ENCODE measurements at regions not wholly inside any gene's neighbourhood (a gene's known extent, or its start where the extent isn't known, plus 50 kb on each side); places are given as distances from the start of the nearest gene placed in this dataset.

DNA sequence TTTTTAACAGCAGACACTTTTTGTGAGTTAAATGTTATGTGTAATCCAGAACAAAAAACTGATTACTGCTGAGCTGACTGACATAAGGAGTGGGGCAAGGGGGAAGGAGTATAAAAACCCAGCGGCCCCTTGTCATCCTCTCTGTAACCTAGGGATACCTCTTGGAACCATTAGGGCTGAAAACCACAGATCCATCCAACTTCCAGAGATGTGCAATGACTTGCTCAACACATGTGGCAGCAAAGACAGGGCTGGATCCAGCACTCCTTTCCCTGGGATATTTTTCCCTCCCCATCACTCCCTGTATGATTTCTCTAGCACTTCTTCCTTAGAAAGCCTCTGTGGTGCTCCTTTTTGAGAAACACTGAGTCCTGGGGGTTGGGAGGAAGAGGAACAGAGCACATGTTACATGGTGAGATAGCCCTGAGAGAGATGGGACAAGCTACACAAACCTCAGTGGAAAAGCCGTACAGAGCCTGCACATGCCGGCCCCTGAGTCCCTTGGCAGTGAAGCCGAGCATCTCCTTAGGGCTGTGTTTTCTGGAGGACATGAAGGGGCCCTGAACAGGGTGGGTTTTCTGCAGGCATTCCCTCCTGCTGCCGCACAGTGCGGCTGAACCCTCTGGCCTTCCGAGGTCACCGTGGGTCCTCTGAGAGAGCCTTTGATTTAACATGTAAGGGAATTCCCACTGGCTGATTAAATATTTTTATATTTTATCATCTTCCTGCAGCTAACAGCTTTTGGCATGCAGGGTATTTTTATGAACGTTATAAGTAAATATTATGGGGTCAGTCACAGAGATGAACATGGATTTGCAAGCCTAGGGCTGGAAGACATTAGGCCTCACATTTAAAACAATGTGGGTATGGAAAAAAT, 219.9 kb downstream of the COG6 start (continued):
- TF ChIP-seq STAT1 (IDR thresholded peaks at IDR 0.05; ENCODE audit: unreplicated experiment) (no peak), ZNF114 (CRISPR knock-in tag; IDR thresholded peaks at IDR 0.05) (no peak), ZNF331 (CRISPR knock-in tag; IDR thresholded peaks at IDR 0.05; ENCODE audit: low read depth) (no peak)
- TF ChIP-seq, protein P1, sequence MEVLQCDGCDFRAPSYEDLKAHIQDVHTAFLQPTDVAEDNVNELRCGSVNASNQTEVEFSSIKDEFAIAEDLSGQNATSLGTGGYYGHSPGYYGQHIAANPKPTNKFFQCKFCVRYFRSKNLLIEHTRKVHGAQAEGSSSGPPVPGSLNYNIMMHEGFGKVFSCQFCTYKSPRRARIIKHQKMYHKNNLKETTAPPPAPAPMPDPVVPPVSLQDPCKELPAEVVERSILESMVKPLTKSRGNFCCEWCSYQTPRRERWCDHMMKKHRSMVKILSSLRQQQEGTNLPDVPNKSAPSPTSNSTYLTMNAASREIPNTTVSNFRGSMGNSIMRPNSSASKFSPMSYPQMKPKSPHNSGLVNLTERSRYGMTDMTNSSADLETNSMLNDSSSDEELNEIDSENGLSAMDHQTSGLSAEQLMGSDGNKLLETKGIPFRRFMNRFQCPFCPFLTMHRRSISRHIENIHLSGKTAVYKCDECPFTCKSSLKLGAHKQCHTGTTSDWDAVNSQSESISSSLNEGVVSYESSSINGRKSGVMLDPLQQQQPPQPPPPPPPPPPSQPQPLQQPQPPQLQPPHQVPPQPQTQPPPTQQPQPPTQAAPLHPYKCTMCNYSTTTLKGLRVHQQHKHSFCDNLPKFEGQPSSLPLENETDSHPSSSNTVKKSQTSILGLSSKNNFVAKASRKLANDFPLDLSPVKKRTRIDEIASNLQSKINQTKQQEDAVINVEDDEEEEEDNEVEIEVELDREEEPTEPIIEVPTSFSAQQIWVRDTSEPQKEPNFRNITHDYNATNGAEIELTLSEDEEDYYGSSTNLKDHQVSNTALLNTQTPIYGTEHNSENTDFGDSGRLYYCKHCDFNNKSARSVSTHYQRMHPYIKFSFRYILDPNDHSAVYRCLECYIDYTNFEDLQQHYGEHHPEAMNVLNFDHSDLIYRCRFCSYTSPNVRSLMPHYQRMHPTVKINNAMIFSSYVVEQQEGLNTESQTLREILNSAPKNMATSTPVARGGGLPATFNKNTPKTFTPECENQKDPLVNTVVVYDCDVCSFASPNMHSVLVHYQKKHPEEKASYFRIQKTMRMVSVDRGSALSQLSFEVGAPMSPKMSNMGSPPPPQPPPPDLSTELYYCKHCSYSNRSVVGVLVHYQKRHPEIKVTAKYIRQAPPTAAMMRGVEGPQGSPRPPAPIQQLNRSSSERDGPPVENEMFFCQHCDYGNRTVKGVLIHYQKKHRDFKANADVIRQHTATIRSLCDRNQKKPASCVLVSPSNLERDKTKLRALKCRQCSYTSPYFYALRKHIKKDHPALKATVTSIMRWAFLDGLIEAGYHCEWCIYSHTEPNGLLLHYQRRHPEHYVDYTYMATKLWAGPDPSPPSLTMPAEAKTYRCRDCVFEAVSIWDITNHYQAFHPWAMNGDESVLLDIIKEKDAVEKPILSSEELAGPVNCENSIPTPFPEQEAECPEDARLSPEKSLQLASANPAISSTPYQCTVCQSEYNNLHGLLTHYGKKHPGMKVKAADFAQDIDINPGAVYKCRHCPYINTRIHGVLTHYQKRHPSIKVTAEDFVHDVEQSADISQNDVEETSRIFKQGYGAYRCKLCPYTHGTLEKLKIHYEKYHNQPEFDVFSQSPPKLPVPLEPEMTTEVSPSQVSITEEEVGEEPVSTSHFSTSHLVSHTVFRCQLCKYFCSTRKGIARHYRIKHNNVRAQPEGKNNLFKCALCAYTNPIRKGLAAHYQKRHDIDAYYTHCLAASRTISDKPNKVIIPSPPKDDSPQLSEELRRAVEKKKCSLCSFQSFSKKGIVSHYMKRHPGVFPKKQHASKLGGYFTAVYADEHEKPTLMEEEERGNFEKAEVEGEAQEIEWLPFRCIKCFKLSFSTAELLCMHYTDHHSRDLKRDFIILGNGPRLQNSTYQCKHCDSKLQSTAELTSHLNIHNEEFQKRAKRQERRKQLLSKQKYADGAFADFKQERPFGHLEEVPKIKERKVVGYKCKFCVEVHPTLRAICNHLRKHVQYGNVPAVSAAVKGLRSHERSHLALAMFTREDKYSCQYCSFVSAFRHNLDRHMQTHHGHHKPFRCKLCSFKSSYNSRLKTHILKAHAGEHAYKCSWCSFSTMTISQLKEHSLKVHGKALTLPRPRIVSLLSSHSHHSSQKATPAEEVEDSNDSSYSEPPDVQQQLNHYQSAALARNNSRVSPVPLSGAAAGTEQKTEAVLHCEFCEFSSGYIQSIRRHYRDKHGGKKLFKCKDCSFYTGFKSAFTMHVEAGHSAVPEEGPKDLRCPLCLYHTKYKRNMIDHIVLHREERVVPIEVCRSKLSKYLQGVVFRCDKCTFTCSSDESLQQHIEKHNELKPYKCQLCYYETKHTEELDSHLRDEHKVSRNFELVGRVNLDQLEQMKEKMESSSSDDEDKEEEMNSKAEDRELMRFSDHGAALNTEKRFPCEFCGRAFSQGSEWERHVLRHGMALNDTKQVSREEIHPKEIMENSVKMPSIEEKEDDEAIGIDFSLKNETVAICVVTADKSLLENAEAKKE (CRISPR knock-in tag; IDR thresholded peaks at IDR 0.05), result no peak
- TF ChIP-seq, protein P2, sequence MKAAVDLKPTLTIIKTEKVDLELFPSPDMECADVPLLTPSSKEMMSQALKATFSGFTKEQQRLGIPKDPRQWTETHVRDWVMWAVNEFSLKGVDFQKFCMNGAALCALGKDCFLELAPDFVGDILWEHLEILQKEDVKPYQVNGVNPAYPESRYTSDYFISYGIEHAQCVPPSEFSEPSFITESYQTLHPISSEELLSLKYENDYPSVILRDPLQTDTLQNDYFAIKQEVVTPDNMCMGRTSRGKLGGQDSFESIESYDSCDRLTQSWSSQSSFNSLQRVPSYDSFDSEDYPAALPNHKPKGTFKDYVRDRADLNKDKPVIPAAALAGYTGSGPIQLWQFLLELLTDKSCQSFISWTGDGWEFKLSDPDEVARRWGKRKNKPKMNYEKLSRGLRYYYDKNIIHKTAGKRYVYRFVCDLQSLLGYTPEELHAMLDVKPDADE (IDR thresholded peaks at IDR 0.05), result no peak

DNA sequence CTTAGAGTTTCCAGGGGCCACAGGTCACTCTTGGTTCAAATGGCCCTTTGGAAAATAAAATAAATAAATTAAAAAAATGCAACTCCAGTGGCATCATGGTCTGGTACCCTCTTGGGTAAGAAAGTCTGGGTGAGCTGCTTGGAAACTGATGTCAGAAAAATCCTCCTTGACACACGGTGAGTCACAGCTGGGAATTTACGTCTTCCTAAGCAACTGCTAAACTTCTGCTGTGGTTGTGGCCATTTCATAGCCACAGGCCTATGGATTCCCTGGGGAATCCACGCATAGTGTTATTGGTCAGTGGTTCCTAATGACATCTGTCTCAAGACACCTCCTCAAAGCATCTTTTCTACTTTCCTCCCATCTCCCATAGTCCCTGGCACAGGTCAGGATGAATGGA, 220.8 kb downstream of the COG6 start:
- no peak overlapping the region for H3K4me3 ChIP-seq
- DNase-seq (ENCODE audit: low spot score) (no peak), ATAC-seq (no peak)
- no peak overlapping the region for H3K4me3 Mint-ChIP-seq
- H3F3A ChIP-seq (replicated peaks; ENCODE audit: low read depth), result no peaks in the 10 kb centered on the region
- H3K27me3 ChIP-seq (ENCODE audit: insufficient read depth), result no peaks in the 10 kb centered on the region
- H3K9me3 Mint-ChIP-seq, result no peaks in the 10 kb centered on the region; the same call in 2 of the 3 replicates
- H3K79me2 ChIP-seq (replicated peaks; ENCODE audit: insufficient read depth), result no peaks in the 10 kb centered on the region
- H3K4me1 Mint-ChIP-seq, result peaks cover 4% of the 10 kb centered on the region; the same call in 2 of the 3 replicates
- H3K36me3 Mint-ChIP-seq (ENCODE audit: low read depth), result no peaks in the 10 kb centered on the region
- H3K27ac ChIP-seq (ENCODE audit: low read depth), result no peak overlapping the region
- no peaks in the 10 kb centered on the region for H3K36me3 ChIP-seq (ENCODE audit: insufficient read depth)
- H3K4me1 ChIP-seq (ENCODE audit: insufficient read depth), result 0 out of 2 replicates have a peak, but pooled peaks cover 6% of the 10 kb centered on the region
- H3K4me2 ChIP-seq, result no peak overlapping the region
- no peak overlapping the region for H2AFZ ChIP-seq
- H3K27me3 Mint-ChIP-seq (ENCODE audit: insufficient read depth, low read depth, poor library complexity), result no peaks in the 10 kb centered on the region
- no peaks in the 10 kb centered on the region for H4K20me1 ChIP-seq (replicated peaks; ENCODE audit: insufficient read depth)
- no peaks in the 10 kb centered on the region for H3K9me2 ChIP-seq (ENCODE audit: insufficient read depth)
- no peak overlapping the region for H3K27ac Mint-ChIP-seq
- TF ChIP-seq ZNF331 (CRISPR knock-in tag; IDR thresholded peaks at IDR 0.05; ENCODE audit: low read depth) (no peak), POLR2AphosphoS5 (IDR thresholded peaks at IDR 0.05; ENCODE audit: low read depth) (no peak), ZNF114 (CRISPR knock-in tag; IDR thresholded peaks at IDR 0.05) (no peak), EZH2phosphoT487 (IDR thresholded peaks at IDR 0.05; ENCODE audit: unreplicated experiment) (no peak)
- TF ChIP-seq, protein P1 (CRISPR knock-in tag; IDR thresholded peaks at IDR 0.05), result no peak

Measured in GM23338 (cell line).